T-helper 2 cell treated with Interferon-gamma antibody and Interleukin-4, amounts not matched to agents 5 μg/mL and 100 μg/mL, for 36 hours (primary cell): ENCODE measurements at regions not wholly inside any gene's neighbourhood (a gene's known extent, or its start where the extent isn't known, plus 50 kb on each side); places are given as distances from the start of the nearest gene placed in this dataset.

Experiments
- DNase-seq: peaks from one replicate; pipeline ENCODE4 v3.0.0; 2021; ENCODE audit warnings: low spot score
- H3K27ac Mint-ChIP-seq: one replicate; pipeline ENCODE4 v1.8.0; 2021; ENCODE audit warnings: mild to moderate bottlenecking, mixed read lengths
- H3K27me3 Mint-ChIP-seq: one replicate; pipeline ENCODE4 v1.8.0; 2021; ENCODE audit warnings: low read depth, mixed read lengths
- H3K36me3 Mint-ChIP-seq: one replicate; pipeline ENCODE4 v1.8.0; 2021; ENCODE audit warnings: low read depth, mixed read lengths
- H3K4me1 Mint-ChIP-seq: one replicate; pipeline ENCODE4 v1.8.0; 2021; ENCODE audit warnings: low read depth, mixed read lengths
- H3K4me3 Mint-ChIP-seq: one replicate; pipeline ENCODE4 v1.8.0; 2022; ENCODE audit warnings: mild to moderate bottlenecking, moderate library complexity, mixed read lengths
- H3K9me3 Mint-ChIP-seq: one replicate; pipeline ENCODE4 v1.8.0; 2021; ENCODE audit warnings: mixed read lengths

DNA sequence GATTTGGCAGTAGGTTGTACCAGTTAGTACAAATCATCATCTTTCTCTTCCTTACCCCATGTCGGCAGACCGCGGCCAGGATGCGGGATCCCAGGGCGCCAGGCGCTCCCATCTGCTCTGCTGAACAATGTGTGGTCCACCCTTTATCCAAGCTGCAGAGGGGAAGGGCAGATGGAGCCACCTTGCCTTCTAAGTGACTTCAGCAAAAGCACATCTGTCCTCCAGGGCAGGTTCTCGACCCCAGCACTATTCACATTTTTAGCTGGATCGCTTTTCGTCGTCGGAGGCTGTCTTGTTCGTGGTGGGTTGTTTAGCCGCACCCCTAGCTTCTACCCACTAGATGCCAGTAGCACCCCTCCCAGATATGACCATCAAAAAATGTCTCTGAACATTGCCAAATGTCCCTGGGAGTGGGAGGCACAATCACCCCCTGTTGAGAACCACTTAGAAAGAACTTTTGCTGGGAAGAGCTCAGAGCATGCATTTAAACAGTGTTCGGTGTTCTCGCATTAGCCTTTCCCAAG lies 58.1 kb upstream of the SIM2 start:
- no peak overlapping the region for H3K27ac Mint-ChIP-seq
- H3K4me1 Mint-ChIP-seq, result peaks cover 8% of the 10 kb centered on the region
- H3K36me3 Mint-ChIP-seq, result no peaks in the 10 kb centered on the region
- no peak for DNase-seq
- H3K27me3 Mint-ChIP-seq, result peaks cover 8% of the 10 kb centered on the region
- H3K4me3 Mint-ChIP-seq, result no peak overlapping the region
- peaks cover 16% of the 10 kb centered on the region for H3K9me3 Mint-ChIP-seq

GRCh38 chr21:36641346-36641745 lies 57.6 kb upstream of the SIM2 start:
- H3K27ac Mint-ChIP-seq, result no peak overlapping the region
- DNase-seq, result no peak
- peaks cover 6% of the 10 kb centered on the region for H3K27me3 Mint-ChIP-seq
- H3K9me3 Mint-ChIP-seq, result peaks cover 10% of the 10 kb centered on the region
- no peak overlapping the region for H3K4me3 Mint-ChIP-seq
- H3K4me1 Mint-ChIP-seq, result peaks cover 8% of the 10 kb centered on the region
- H3K36me3 Mint-ChIP-seq, result no peaks in the 10 kb centered on the region

- Mint-ChIP-seq H3K9me3 (peaks cover 5% of the 10 kb centered on the region), H3K27me3 (peaks cover 5% of the 10 kb centered on the region), H3K36me3 (no peaks in the 10 kb centered on the region), H3K4me3 (no peak overlapping the region), H3K4me1 (peaks cover 8% of the 10 kb centered on the region), H3K27ac (no peak overlapping the region)
- DNase-seq, result no peak
Observed at GRCh38 chr21:36641886-36642285, 57.0 kb upstream of the SIM2 start.

DNA sequence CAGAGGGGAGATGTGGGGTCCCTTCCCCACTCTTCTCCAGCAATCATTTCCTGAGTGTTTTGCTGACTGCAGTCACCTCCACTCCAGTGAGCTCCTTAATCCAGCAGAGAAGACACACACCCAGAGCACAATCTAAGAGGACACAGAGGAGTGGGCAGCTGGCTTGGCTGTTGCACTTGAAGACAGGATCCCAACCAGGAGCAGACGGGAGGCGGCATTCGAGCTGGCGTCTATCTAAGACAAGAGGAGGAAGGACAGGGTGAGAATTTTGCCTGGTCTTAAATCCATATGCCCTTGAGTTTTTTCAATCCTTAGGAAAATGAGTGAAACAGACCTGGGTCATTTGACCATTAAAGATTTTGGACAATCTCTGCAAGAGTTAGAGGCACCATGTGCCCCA lies 56.1 kb upstream of the SIM2 start:
- DNase-seq, result no peak

DNA sequence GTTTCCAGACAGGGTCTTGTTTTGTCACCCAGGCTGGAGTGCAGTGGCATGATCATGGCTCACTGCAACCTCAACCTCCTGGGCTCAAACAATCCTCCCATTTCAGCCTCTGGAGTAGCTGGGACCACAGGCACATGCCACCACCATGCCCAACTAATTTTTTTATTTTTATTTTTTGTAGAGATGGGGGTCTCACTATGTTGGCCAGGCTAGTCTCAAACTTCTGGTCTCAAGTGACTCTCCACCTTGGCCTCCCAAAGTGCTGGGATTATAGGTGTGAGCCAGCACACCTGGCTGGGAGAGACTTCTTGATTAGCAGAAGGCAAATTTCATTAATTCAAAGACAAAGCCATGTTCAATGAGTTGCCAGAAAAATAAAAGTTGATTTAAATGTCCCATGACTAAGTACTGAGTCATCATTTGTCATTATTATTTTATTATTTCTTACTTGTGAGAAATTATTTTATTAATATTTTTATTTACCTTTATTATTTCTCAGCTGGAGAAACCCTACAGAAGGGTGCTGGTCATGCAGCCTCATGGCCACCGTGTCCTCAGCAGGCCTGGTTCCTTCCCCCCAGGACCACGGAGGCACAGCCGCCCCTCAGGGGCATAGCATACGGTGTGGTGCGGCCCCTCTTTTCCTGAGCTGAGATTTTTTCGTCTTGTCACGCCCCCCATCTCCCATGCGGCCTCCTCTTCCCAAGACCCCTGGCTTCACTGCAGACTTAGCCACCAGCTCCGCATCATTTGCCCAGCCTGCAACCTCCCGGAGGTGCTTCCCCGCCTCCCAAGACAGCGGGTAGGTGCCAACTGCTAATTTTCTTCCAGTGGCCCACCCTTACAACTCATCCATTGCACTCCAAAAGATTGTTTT lies 55.3 kb upstream of the SIM2 start:
- H3K4me3 Mint-ChIP-seq, result no peak overlapping the region
- peaks cover 5% of the 10 kb centered on the region for H3K27me3 Mint-ChIP-seq
- DNase-seq, result no peak
- no peaks in the 10 kb centered on the region for H3K36me3 Mint-ChIP-seq
- H3K27ac Mint-ChIP-seq, result no peak overlapping the region
- H3K9me3 Mint-ChIP-seq, result no peaks in the 10 kb centered on the region
- H3K4me1 Mint-ChIP-seq, result peaks cover 8% of the 10 kb centered on the region

More for the DNA sequence above, 56.1 kb upstream of the SIM2 start:
- Mint-ChIP-seq H3K36me3 (no peaks in the 10 kb centered on the region), H3K4me3 (no peak overlapping the region), H3K4me1 (peaks cover 8% of the 10 kb centered on the region), H3K9me3 (no peaks in the 10 kb centered on the region), H3K27me3 (peaks cover 5% of the 10 kb centered on the region), H3K27ac (no peak overlapping the region)

DNA sequence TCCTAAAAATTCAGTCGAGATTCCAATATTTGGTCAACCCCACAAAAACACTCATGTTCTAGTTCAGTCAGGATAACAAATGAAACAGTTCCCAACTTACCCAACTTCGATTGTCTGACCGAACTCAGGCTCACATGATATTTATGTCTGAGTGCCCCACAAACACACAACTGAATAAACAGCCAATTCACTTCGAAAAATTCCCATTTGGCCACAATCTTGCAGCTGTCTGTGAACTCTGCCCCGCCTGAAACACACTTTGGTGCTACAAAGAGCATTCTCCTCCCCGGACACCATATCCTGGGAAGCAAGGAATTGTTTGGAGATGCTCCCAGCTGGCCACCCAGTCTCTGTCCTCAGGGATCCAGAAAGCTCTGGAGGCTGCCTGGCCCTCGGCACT lies 52.9 kb upstream of the SIM2 start:
- no peak overlapping the region for H3K4me3 Mint-ChIP-seq
- no peak for DNase-seq
- H3K36me3 Mint-ChIP-seq, result no peaks in the 10 kb centered on the region
- no peaks in the 10 kb centered on the region for H3K4me1 Mint-ChIP-seq
- no peaks in the 10 kb centered on the region for H3K9me3 Mint-ChIP-seq
- H3K27ac Mint-ChIP-seq, result no peak overlapping the region
- peaks cover 2% of the 10 kb centered on the region for H3K27me3 Mint-ChIP-seq

GRCh38 chr21:36646645-36647044 lies 52.3 kb upstream of the SIM2 start:
- Mint-ChIP-seq H3K4me3 (no peak overlapping the region), H3K4me1 (no peaks in the 10 kb centered on the region), H3K27me3 (peaks cover 2% of the 10 kb centered on the region), H3K27ac (no peak overlapping the region), H3K9me3 (no peaks in the 10 kb centered on the region), H3K36me3 (no peaks in the 10 kb centered on the region)
- DNase-seq, result no peak

DNA sequence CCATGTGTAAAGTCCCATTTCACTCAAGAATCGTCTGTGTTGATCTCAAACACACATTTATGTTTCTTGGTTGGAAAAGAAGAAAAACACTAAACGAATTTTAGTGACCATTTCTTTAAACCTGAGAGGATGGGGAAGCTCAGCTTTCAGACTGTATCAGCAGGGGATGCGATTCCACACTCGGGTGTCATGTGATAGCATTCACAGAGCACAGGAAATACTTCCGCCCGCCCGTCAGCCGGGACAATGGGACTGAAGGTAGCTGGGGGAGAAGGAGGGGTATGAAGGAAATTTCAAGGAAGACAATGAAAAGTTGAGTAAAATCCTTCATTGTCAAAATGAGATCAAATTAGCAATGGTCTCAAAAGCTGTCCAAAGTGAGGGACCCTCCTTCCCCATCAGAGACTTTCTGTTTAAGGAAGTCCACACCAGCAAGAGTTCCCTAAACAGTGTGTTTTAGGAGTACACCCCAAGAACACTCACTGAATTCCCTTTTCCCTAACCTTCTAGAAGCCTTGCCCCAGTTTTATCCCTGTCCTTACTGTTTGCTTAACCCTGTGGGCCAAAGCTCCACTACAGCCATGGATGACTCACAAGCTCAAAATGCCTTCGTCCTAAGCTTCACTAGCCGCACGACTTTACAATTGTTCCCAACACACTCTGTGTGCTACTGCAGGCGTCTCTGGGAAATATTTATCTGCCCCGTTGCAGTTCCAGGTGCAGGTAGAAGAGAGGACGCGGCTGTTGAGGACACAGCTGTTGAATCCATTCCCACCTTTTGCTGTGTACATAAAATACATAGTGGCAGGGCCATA lies 51.4 kb upstream of the SIM2 start:
- H3K4me1 Mint-ChIP-seq, result no peaks in the 10 kb centered on the region
- no peak overlapping the region for H3K27ac Mint-ChIP-seq
- no peaks in the 10 kb centered on the region for H3K9me3 Mint-ChIP-seq
- H3K4me3 Mint-ChIP-seq, result no peak overlapping the region
- DNase-seq, result no peak
- H3K27me3 Mint-ChIP-seq, result peaks cover 2% of the 10 kb centered on the region
- no peaks in the 10 kb centered on the region for H3K36me3 Mint-ChIP-seq
